ENCODE measurements at regions not wholly inside any gene's neighbourhood (a gene's known extent, or its start where the extent isn't known, plus 50 kb on each side); places are given as distances from the start of the nearest gene placed in this dataset.

- BruUV-seq (replicated peaks), result no TSS peak
- ATAC-seq (no peak), DNase-seq (ENCODE audit: low read depth, low spot score) (no peak), FAIRE-seq (no peak)
- intact Hi-C loops (cut with micrococcal nuclease; ENCODE audit: unreplicated experiment) (no loop called here), in situ Hi-C loops (cut with MboI) (no loop called here)
- no peaks in the 10 kb centered on the region for H4K20me1 ChIP-seq (ENCODE audit: control insufficient read depth, insufficient read depth)
- no peak overlapping the region for H3K4me2 ChIP-seq (ENCODE audit: control insufficient read depth, insufficient read depth)
- no peaks in the 10 kb centered on the region; the same call in 2 of the 3 replicates for H3K9me3 ChIP-seq (replicated peaks; ENCODE audit: control insufficient read depth, insufficient read depth, low read length)
- no peak overlapping the region for H3K27ac ChIP-seq (ENCODE audit: control insufficient read depth, insufficient read depth)
- H3K4me3 ChIP-seq, result no peak overlapping the region
- no peak overlapping the region for H2AFZ ChIP-seq (ENCODE audit: control insufficient read depth, low read depth, low read length)
- H3K9ac ChIP-seq (ENCODE audit: control insufficient read depth, insufficient read depth, low read length), result no peak overlapping the region
- CTCF ChIA-PET, result no interaction called here
- no peak for TF ChIP-seq RB1 (IDR thresholded peaks at IDR 0.05; ENCODE audit: borderline replicate concordance)
- peaks cover 0 to 3% of the 10 kb centered on the region in 2 experiments; a peak in 1 of 4 replicates for H3K27me3 ChIP-seq (replicated peaks in 1 of 2; ENCODE audit: control insufficient read depth in 2 of 2, insufficient read depth in 2 of 2, low read length in 1 of 2)
- RAD21 ChIA-PET (ENCODE audit: unreplicated experiment), result no interaction called here
- no peaks in the 10 kb centered on the region for H3K79me2 ChIP-seq (ENCODE audit: control insufficient read depth, insufficient read depth, low read length)
- SMC1A ChIA-PET (ENCODE audit: uncharacterized antibody, unreplicated experiment), result interaction anchor here (1.3 kb wide), 1 partner anchor 31 kb away, joined by 4 read pairs; no protein-coding TSS in a partner anchor
- 53% methylated on average over 12 of the region's 12 CpGs for WGBS (ENCODE audit: insufficient coverage, insufficient replicate concordance, low lambda C conversion rate, missing lambda C conversion rate)
- H3K4me1 ChIP-seq (ENCODE audit: control insufficient read depth, insufficient read depth, low read length), result no peaks in the 10 kb centered on the region
- POLR2A ChIA-PET, result no interaction called here
- no peaks in the 10 kb centered on the region for H3K36me3 ChIP-seq (ENCODE audit: control insufficient read depth in 2 of 2, insufficient read depth in 2 of 2, low read length in 1 of 2)
Measured at GRCh38 chr2:242053921-242054320, 184.4 kb downstream of the RTP5 start.

GRCh38 chr2:242054406-242054805, 184.9 kb downstream of the RTP5 start:
- DNase-seq (ENCODE audit: low read depth, low spot score) (no peak), FAIRE-seq (no peak), ATAC-seq (no peak)
- Histone ChIP-seq H2AFZ (ENCODE audit: control insufficient read depth, low read depth, low read length) (no peak overlapping the region), H3K27me3 (replicated peaks in 1 of 2; ENCODE audit: control insufficient read depth in 2 of 2, insufficient read depth in 2 of 2, low read length in 1 of 2) (peaks cover 0 to 3% of the 10 kb centered on the region in 2 experiments; a peak in 1 of 4 replicates), H3K79me2 (ENCODE audit: control insufficient read depth, insufficient read depth, low read length) (no peaks in the 10 kb centered on the region), H3K36me3 (ENCODE audit: control insufficient read depth in 2 of 2, insufficient read depth in 2 of 2, low read length in 1 of 2) (no peaks in the 10 kb centered on the region), H3K4me3 (no peak overlapping the region), H3K9me3 (replicated peaks; ENCODE audit: control insufficient read depth, insufficient read depth, low read length) (no peaks in the 10 kb centered on the region; the same call in 2 of the 3 replicates), H3K9ac (ENCODE audit: control insufficient read depth, insufficient read depth, low read length) (no peak overlapping the region), H3K27ac (ENCODE audit: control insufficient read depth, insufficient read depth) (no peak overlapping the region), H3K4me2 (ENCODE audit: control insufficient read depth, insufficient read depth) (no peak overlapping the region), H3K4me1 (ENCODE audit: control insufficient read depth, insufficient read depth, low read length) (no peaks in the 10 kb centered on the region), H4K20me1 (ENCODE audit: control insufficient read depth, insufficient read depth) (no peaks in the 10 kb centered on the region)
- no TSS peak for BruUV-seq (replicated peaks)
- 11% methylated on average over 6 of the region's 6 CpGs for WGBS (ENCODE audit: insufficient coverage, insufficient replicate concordance, low lambda C conversion rate, missing lambda C conversion rate)
- ChIA-PET CTCF (no interaction called here), SMC1A (ENCODE audit: uncharacterized antibody, unreplicated experiment) (interaction anchor here (1.3 kb wide), 1 partner anchor 31 kb away, joined by 4 read pairs; no protein-coding TSS in a partner anchor), RAD21 (ENCODE audit: unreplicated experiment) (no interaction called here), POLR2A (no interaction called here)
- intact Hi-C loops (cut with micrococcal nuclease; ENCODE audit: unreplicated experiment), result no loop called here
- in situ Hi-C loops (cut with MboI), result no loop called here
- TF ChIP-seq SMC3 (IDR thresholded peaks at IDR 0.05; ENCODE audit: borderline replicate concordance, low read length), result no peak
- TF ChIP-seq, protein P1, sequence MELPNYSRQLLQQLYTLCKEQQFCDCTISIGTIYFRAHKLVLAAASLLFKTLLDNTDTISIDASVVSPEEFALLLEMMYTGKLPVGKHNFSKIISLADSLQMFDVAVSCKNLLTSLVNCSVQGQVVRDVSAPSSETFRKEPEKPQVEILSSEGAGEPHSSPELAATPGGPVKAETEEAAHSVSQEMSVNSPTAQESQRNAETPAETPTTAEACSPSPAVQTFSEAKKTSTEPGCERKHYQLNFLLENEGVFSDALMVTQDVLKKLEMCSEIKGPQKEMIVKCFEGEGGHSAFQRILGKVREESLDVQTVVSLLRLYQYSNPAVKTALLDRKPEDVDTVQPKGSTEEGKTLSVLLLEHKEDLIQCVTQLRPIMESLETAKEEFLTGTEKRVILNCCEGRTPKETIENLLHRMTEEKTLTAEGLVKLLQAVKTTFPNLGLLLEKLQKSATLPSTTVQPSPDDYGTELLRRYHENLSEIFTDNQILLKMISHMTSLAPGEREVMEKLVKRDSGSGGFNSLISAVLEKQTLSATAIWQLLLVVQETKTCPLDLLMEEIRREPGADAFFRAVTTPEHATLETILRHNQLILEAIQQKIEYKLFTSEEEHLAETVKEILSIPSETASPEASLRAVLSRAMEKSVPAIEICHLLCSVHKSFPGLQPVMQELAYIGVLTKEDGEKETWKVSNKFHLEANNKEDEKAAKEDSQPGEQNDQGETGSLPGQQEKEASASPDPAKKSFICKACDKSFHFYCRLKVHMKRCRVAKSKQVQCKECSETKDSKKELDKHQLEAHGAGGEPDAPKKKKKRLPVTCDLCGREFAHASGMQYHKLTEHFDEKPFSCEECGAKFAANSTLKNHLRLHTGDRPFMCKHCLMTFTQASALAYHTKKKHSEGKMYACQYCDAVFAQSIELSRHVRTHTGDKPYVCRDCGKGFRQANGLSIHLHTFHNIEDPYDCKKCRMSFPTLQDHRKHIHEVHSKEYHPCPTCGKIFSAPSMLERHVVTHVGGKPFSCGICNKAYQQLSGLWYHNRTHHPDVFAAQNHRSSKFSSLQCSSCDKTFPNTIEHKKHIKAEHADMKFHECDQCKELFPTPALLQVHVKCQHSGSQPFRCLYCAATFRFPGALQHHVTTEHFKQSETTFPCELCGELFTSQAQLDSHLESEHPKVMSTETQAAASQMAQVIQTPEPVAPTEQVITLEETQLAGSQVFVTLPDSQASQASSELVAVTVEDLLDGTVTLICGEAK (IDR thresholded peaks at IDR 0.05; ENCODE audit: borderline replicate concordance), result no peak
- TF ChIP-seq RBBP5 (conservative IDR thresholded peaks at IDR 0.05), result no peak
- TF ChIP-seq, protein P2, sequence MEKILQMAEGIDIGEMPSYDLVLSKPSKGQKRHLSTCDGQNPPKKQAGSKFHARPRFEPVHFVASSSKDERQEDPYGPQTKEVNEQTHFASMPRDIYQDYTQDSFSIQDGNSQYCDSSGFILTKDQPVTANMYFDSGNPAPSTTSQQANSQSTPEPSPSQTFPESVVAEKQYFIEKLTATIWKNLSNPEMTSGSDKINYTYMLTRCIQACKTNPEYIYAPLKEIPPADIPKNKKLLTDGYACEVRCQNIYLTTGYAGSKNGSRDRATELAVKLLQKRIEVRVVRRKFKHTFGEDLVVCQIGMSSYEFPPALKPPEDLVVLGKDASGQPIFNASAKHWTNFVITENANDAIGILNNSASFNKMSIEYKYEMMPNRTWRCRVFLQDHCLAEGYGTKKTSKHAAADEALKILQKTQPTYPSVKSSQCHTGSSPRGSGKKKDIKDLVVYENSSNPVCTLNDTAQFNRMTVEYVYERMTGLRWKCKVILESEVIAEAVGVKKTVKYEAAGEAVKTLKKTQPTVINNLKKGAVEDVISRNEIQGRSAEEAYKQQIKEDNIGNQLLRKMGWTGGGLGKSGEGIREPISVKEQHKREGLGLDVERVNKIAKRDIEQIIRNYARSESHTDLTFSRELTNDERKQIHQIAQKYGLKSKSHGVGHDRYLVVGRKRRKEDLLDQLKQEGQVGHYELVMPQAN (conservative IDR thresholded peaks at IDR 0.05), result no peak
- no peak for TF ChIP-seq POU2F2 (IDR thresholded peaks at IDR 0.05; ENCODE audit: borderline replicate concordance, low read depth, low read length)
- TF ChIP-seq ZNF622 (IDR thresholded peaks at IDR 0.05), result no peak
- TF ChIP-seq, protein P3, sequence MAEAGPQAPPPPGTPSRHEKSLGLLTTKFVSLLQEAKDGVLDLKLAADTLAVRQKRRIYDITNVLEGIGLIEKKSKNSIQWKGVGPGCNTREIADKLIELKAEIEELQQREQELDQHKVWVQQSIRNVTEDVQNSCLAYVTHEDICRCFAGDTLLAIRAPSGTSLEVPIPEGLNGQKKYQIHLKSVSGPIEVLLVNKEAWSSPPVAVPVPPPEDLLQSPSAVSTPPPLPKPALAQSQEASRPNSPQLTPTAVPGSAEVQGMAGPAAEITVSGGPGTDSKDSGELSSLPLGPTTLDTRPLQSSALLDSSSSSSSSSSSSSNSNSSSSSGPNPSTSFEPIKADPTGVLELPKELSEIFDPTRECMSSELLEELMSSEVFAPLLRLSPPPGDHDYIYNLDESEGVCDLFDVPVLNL (IDR thresholded peaks at IDR 0.05; ENCODE audit: low read depth, low read length), result no peak
- TF ChIP-seq PBX3 (IDR thresholded peaks at IDR 0.05; ENCODE audit: insufficient replicate concordance, low read depth, low read length), result no peak
